Tibial nerve (tissue), 4 donors: ENCODE measurements at regions not wholly inside any gene's neighbourhood (a gene's known extent, or its start where the extent isn't known, plus 50 kb on each side); places are given as distances from the start of the nearest gene placed in this dataset.

Experiments
- DNase-seq, 2 donors: peaks; one replicate each; pipeline ENCODE4 v3.0.0-alpha.2; 2019; ENCODE audit warnings: low spot score in 2 of 2
- H3K27ac ChIP-seq, 4 donors: fragments of 200-600 bp; sonication (generic) in 3 of 4; one replicate each; pipeline ENCODE4 v1.5.1; 2017 to 2019; ENCODE audit warnings: mild to moderate bottlenecking in 1 of 4
- H3K27me3 ChIP-seq, 2 donors: fragments of 200-600 bp; sonication (generic) in 1 of 2; one replicate each; pipeline versions ENCODE4 v1.5.1 to v1.6.0; 2017 to 2019
- H3K36me3 ChIP-seq, 3 donors: fragments of 200-600 bp; sonication (generic); one replicate each; pipeline ENCODE4 v1.5.1; 2018 to 2019
- H3K4me1 ChIP-seq, 4 donors: fragments of 200-600 bp; sonication (generic) in 3 of 4; one replicate each; pipeline ENCODE4 v1.5.1; 2017 to 2019
- H3K4me3 ChIP-seq, 4 donors: fragments of 200-600 bp; sonication (generic) in 3 of 4; one replicate each; pipeline ENCODE4 v1.5.1; 2017 to 2019; ENCODE audit warnings: mild to moderate bottlenecking in 1 of 4, moderate library complexity in 1 of 4
- H3K9me3 ChIP-seq, 4 donors: fragments of 200-600 bp; sonication (generic) in 3 of 4; one replicate each; pipeline ENCODE4 v1.5.1; 2017 to 2019
- CTCF ChIP-seq, 5 experiments: fragments of 200-600 bp in 3 of 5; fragments of 450-650 bp in 2 of 5; sonication (generic) in 3 of 5; IDR thresholded peaks; one replicate each; pipeline ENCODE4 v1.5.1; 2016 to 2019; ENCODE audit warnings: antibody characterized with exemption in 5 of 5, mild to moderate bottlenecking in 3 of 5, moderate library complexity in 2 of 5
- EP300 ChIP-seq, 2 donors: sonication (generic); formaldehyde crosslinking; IDR thresholded peaks; one replicate each; pipeline ENCODE4 v1.6.1; 2017; ENCODE audit warnings: antibody characterized with exemption in 2 of 2, mild to moderate bottlenecking in 1 of 2
- POLR2A ChIP-seq, 2 donors: fragments of 450-650 bp; IDR thresholded peaks; one replicate each; pipeline ENCODE4 v1.6.1; 2017; ENCODE audit warnings: antibody characterized with exemption in 2 of 2, mild to moderate bottlenecking in 2 of 2, moderate library complexity in 2 of 2
- WGBS, 2 donors: methylation state at CpG; one replicate each; pipeline ENCODE4 v1.1.5; 2018; 5-methylcytosine and 5-hydroxymethylcytosine counted together

- Histone ChIP-seq H3K4me1 (no peaks in the 10 kb centered on the region), H3K27me3 (no peaks in the 10 kb centered on the region), H3K27ac (no peak overlapping the region), H3K36me3 (no peaks in the 10 kb centered on the region), H3K9me3 (peaks cover 0 to 13% (median 4%) of the 10 kb centered on the region in 4 donors), H3K4me3 (no peak overlapping the region)
- 82 to 92% methylated on average over 3 of the region's 3 CpGs for WGBS, 2 donors
- TF ChIP-seq CTCF (IDR thresholded peaks at IDR 0.05) (no peak), POLR2A (IDR thresholded peaks at IDR 0.05) (no peak)
- no peak for DNase-seq
Observed at GRCh38 chr7:11985971-11986370, 154.0 kb upstream of the THSD7A start.

GRCh38 chr7:11988186-11988585, 156.2 kb upstream of the THSD7A start:
- no peak for DNase-seq
- WGBS, 2 donors, result 82 to 87% methylated on average over 1 of the region's 1 CpG
- no peaks in the 10 kb centered on the region for H3K36me3 ChIP-seq

GRCh38 chr7:12002428-12002827, 170.4 kb upstream of the THSD7A start:
- Histone ChIP-seq H3K4me1 (no peaks in the 10 kb centered on the region), H3K36me3 (no peaks in the 10 kb centered on the region), H3K4me3 (no peak overlapping the region), H3K27me3 (no peaks in the 10 kb centered on the region), H3K9me3 (peaks cover 0 to under 1% (median 0%) of the 10 kb centered on the region in 4 donors), H3K27ac (no peak overlapping the region)
- no peak for TF ChIP-seq POLR2A (IDR thresholded peaks at IDR 0.05)
- no peak for TF ChIP-seq EP300 (IDR thresholded peaks at IDR 0.05)
- TF ChIP-seq CTCF (IDR thresholded peaks at IDR 0.05), result no peak
- DNase-seq, result no peak
- 92 to 98% methylated on average over 1 of the region's 1 CpG for WGBS, 2 donors

More at GRCh38 chr7:11988186-11988585, 156.2 kb upstream of the THSD7A start:
- Histone ChIP-seq H3K4me3 (no peak overlapping the region), H3K9me3 (peaks cover 0 to 9% (median 2%) of the 10 kb centered on the region in 4 donors), H3K4me1 (no peaks in the 10 kb centered on the region), H3K27ac (no peak overlapping the region), H3K27me3 (no peaks in the 10 kb centered on the region)
- TF ChIP-seq CTCF (IDR thresholded peaks at IDR 0.05) (no peak), POLR2A (IDR thresholded peaks at IDR 0.05) (no peak), EP300 (IDR thresholded peaks at IDR 0.05) (no peak)

GRCh38 chr7:12004581-12004980, 172.6 kb upstream of the THSD7A start:
- no peak for DNase-seq
- 85 to 91% methylated on average over 5 of the region's 5 CpGs for WGBS, 2 donors
- Histone ChIP-seq H3K9me3 (no peaks in the 10 kb centered on the region), H3K36me3 (no peaks in the 10 kb centered on the region), H3K4me1 (no peaks in the 10 kb centered on the region), H3K27ac (no peak overlapping the region), H3K27me3 (no peaks in the 10 kb centered on the region), H3K4me3 (no peak overlapping the region)
- TF ChIP-seq EP300 (IDR thresholded peaks at IDR 0.05), result no peak

- Histone ChIP-seq H3K4me3 (no peak overlapping the region), H3K27ac (no peak overlapping the region), H3K4me1 (no peaks in the 10 kb centered on the region), H3K9me3 (no peaks in the 10 kb centered on the region), H3K27me3 (no peaks in the 10 kb centered on the region), H3K36me3 (no peaks in the 10 kb centered on the region)
- no peak for TF ChIP-seq CTCF (IDR thresholded peaks at IDR 0.05)
- no peak for TF ChIP-seq POLR2A (IDR thresholded peaks at IDR 0.05)
- no peak for TF ChIP-seq EP300 (IDR thresholded peaks at IDR 0.05)
- no peak for DNase-seq
- WGBS, 2 donors, result 32 to 43% methylated on average over 2 of the region's 2 CpGs
Observed at GRCh38 chr7:12007576-12007975, 175.6 kb upstream of the THSD7A start.

- DNase-seq, result no peak
- WGBS, 2 donors, result 98 to 100% methylated on average over 1 of the region's 1 CpG
- no peak for TF ChIP-seq CTCF (IDR thresholded peaks at IDR 0.05)
- no peak for TF ChIP-seq POLR2A (IDR thresholded peaks at IDR 0.05)
- no peak for TF ChIP-seq EP300 (IDR thresholded peaks at IDR 0.05)
- H3K27me3 ChIP-seq, result no peaks in the 10 kb centered on the region
- H3K4me3 ChIP-seq, result no peak overlapping the region
- no peak overlapping the region for H3K27ac ChIP-seq
- no peaks in the 10 kb centered on the region for H3K36me3 ChIP-seq
- no peaks in the 10 kb centered on the region for H3K9me3 ChIP-seq
- no peaks in the 10 kb centered on the region for H3K4me1 ChIP-seq
Observed at GRCh38 chr7:12013983-12014382, 182.0 kb upstream of the THSD7A start.
